PC-3 (cell line): ENCODE measurements at regions not wholly inside any gene's neighbourhood (a gene's known extent, or its start where the extent isn't known, plus 50 kb on each side); places are given as distances from the start of the nearest gene placed in this dataset.

Source experiments
- EZH2 ChIP-seq: fragments of 300-600 bp; sonication (generic); IDR thresholded peaks from one replicate; pipeline ENCODE4 v1.6.1; 2017; ENCODE audit warnings: antibody characterized with exemption, mild to moderate bottlenecking, low read length; ENCODE audit not compliant: unreplicated experiment
- EZH2phosphoT487 ChIP-seq: fragments of 300-600 bp; sonication (generic); IDR thresholded peaks from 2 replicates; pipeline ENCODE4 v1.6.1; 2018; ENCODE audit warnings: mild to moderate bottlenecking, antibody characterized with exemption, low read length, borderline replicate concordance
- TF ChIP-seq, protein P1 (sequence below): fragments of 300-600 bp; sonication (generic); conservative IDR thresholded peaks from 2 replicates; pipeline ENCODE4 v1.5.1; 2017; ENCODE audit warnings: antibody characterized with exemption, low read depth, mild to moderate bottlenecking, low read length

DNA sequence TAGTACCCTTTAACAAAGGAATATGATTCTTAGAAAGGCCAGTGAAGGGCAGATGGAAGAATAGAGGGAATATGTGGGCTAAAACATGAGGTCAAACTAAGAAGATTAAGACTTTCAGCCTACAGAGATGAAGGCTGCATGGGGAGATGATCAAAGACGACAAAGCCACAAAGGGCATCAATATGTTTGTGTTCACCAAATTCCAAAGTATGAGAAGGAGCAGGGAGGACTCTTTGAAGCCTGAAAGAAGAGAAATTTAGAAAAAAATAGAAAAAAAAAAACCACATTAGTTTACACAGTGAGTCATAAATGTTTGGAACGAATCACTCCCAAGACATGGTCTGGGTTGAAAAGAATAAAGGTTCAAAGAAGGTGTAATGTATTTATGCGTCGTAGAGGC, 131.8 kb downstream of the NEDD1 start:
- TF ChIP-seq EZH2 (no peak), EZH2phosphoT487 (no peak)
- TF ChIP-seq, protein P1, sequence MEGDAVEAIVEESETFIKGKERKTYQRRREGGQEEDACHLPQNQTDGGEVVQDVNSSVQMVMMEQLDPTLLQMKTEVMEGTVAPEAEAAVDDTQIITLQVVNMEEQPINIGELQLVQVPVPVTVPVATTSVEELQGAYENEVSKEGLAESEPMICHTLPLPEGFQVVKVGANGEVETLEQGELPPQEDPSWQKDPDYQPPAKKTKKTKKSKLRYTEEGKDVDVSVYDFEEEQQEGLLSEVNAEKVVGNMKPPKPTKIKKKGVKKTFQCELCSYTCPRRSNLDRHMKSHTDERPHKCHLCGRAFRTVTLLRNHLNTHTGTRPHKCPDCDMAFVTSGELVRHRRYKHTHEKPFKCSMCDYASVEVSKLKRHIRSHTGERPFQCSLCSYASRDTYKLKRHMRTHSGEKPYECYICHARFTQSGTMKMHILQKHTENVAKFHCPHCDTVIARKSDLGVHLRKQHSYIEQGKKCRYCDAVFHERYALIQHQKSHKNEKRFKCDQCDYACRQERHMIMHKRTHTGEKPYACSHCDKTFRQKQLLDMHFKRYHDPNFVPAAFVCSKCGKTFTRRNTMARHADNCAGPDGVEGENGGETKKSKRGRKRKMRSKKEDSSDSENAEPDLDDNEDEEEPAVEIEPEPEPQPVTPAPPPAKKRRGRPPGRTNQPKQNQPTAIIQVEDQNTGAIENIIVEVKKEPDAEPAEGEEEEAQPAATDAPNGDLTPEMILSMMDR: no peak
